Colonic mucosa (tissue), 4 donors: ENCODE measurements at regions not wholly inside any gene's neighbourhood (a gene's known extent, or its start where the extent isn't known, plus 50 kb on each side); places are given as distances from the start of the nearest gene placed in this dataset.

Experiments
- DNase-seq: peaks from one replicate; pipeline ENCODE4 v3.0.0-alpha.2; 2020
- H3K27ac ChIP-seq: fragments of 200-600 bp; one replicate; pipeline ENCODE4 v1.8.0; 2021
- H3K27me3 ChIP-seq: fragments of 200-600 bp; one replicate; pipeline ENCODE4 v1.8.0; 2021
- H3K36me3 ChIP-seq: fragments of 200-600 bp; one replicate; pipeline ENCODE4 v1.8.0; 2021
- H3K4me1 ChIP-seq: fragments of 200-600 bp; one replicate; pipeline ENCODE4 v1.8.0; 2021; ENCODE audit warnings: mild to moderate bottlenecking
- H3K4me3 ChIP-seq: fragments of 200-600 bp; one replicate; pipeline ENCODE4 v1.8.0; 2021
- H3K9ac ChIP-seq, 2 donors: one replicate each; pipeline ENCODE4 v1.7.0; 2013; ENCODE audit warnings: control low read depth in 2 of 2, low read depth in 2 of 2, low read length in 2 of 2
- H3K9me3 ChIP-seq: fragments of 200-600 bp; one replicate; pipeline ENCODE4 v1.8.0; 2021
- intact Hi-C: fragments of 100-400 bp; cut with DNase I; formaldehyde crosslinking; loops from one replicate; pipeline ENCODE4 v1.14.1; 2022
- TF ChIP-seq, protein P1 (sequence below): fragments of 200-600 bp; IDR thresholded peaks from one replicate; pipeline ENCODE4 v1.8.0; 2022; ENCODE audit warnings: antibody characterized with exemption, mild to moderate bottlenecking
- donor health status: healthy.
- donor health status: DM: no; HTN: no; CAD: no.
- donor health status: DM: no; HTN: no; CAD: no.

DNA sequence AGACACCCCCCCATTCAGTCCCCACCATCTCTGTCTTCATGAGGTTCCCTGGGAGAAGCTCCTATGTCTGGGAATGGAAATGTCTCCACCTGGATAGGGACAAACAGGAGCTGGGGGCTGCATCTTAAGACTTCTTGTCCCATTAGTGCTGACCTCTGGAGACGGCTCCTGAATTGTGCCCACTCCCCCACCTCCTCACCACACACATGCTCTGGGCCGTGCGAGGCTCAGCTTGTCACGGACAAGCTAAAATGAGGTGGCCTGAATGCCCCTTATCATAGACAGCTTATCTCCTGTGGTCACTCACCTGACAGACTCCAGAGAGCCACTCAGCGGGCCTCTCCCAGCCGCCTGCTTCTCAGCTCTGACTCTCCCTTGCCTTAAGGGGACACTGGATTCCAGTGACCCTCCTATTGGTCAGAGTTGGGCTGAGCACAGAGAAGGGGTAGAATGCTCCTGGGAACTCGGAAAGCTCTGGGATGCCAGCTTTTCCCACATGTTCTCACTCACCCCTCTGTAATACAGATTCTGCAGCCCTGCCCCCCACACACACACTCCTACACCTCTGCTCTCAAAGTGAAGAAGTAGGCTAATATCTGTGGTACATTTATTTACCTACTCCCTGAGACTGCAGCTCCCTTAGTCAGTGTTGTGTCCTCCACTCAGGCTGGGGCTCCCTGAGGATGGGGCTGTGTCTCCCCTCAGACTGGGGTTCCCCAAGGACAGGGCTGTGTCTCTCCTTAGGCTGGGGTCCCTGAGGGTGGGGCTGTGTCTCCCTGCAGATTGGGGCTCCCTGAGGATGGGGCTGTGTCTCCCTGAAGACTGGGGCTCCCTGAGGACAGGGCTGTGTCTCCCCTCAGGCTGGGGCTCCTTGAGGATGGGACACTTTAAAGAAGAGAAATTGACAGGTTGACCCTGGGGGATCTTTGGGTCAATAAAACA, 167.5 kb downstream of the VEGFA start:
- Histone ChIP-seq H3K27ac (no peak overlapping the region), H3K4me3 (no peak overlapping the region), H3K27me3 (no peaks in the 10 kb centered on the region), H3K36me3 (no peaks in the 10 kb centered on the region), H3K4me1 (no peaks in the 10 kb centered on the region), H3K9me3 (no peaks in the 10 kb centered on the region), H3K9ac (no peak overlapping the region)
- TF ChIP-seq, protein P1, sequence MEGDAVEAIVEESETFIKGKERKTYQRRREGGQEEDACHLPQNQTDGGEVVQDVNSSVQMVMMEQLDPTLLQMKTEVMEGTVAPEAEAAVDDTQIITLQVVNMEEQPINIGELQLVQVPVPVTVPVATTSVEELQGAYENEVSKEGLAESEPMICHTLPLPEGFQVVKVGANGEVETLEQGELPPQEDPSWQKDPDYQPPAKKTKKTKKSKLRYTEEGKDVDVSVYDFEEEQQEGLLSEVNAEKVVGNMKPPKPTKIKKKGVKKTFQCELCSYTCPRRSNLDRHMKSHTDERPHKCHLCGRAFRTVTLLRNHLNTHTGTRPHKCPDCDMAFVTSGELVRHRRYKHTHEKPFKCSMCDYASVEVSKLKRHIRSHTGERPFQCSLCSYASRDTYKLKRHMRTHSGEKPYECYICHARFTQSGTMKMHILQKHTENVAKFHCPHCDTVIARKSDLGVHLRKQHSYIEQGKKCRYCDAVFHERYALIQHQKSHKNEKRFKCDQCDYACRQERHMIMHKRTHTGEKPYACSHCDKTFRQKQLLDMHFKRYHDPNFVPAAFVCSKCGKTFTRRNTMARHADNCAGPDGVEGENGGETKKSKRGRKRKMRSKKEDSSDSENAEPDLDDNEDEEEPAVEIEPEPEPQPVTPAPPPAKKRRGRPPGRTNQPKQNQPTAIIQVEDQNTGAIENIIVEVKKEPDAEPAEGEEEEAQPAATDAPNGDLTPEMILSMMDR, result no peak
- intact Hi-C loops, result loop anchor here (10.0 kb wide), 1 partner anchor 273 kb away; no protein-coding TSS in a partner anchor
- no peak for DNase-seq

DNA sequence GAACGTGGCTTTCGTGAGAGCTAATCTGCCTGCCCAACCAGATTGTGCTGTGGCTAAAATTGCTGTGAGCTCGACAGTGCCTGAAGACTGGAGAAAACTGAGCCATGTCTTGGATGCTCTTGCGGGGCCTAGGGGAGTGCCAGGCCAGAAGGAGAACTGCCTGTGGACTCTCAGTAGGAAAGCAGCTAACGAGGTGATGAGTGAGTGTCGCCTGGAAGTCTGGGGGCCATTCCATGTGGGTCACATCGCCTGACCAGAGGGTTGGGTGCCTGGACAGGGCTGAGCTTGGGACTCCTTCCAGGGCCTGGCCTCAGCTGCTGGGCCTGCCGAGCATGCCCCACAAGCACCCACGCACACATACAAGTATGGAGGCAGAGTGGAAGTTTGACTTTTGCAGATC, 166.5 kb downstream of the VEGFA start:
- TF ChIP-seq, protein P1, result no peak
- H3K27ac ChIP-seq, result no peak overlapping the region
- intact Hi-C loops, result loop anchor here (10.0 kb wide), 1 partner anchor 272 kb away; no protein-coding TSS in a partner anchor
- H3K4me3 ChIP-seq, result no peak overlapping the region
- no peaks in the 10 kb centered on the region for H3K27me3 ChIP-seq
- no peak for DNase-seq
- no peaks in the 10 kb centered on the region for H3K9me3 ChIP-seq
- H3K36me3 ChIP-seq, result no peaks in the 10 kb centered on the region
- H3K4me1 ChIP-seq, result no peaks in the 10 kb centered on the region
- no peak overlapping the region for H3K9ac ChIP-seq

DNA sequence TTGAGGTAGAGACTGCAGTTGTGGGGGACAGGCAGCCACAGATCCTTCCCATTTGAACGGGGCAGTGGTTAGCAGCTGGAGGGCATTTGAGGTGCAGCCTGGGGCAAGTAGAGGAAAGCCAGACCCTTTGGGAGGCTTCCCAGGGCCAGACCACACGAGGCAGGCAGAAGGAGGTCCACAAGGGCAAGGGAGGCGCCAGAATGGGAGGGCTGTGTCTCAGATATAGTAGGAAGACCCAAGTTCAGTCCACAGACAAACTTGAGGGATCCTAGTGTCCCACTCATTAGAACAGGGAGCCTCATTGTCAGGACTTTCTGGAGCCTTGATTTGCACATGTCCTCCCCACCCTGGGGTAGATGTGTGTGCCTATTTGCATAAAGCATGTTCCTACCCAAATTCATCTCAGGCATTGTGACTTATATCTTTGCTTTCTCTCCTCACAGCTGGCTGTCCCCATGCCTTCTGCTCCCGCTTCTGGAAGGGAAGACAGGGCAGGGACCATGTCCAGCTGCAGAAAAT, 166.0 kb downstream of the VEGFA start:
- no peaks in the 10 kb centered on the region for H3K27me3 ChIP-seq
- no peaks in the 10 kb centered on the region for H3K9me3 ChIP-seq
- H3K9ac ChIP-seq, result no peak overlapping the region
- H3K4me3 ChIP-seq, result no peak overlapping the region
- H3K27ac ChIP-seq, result no peak overlapping the region
- no peaks in the 10 kb centered on the region for H3K36me3 ChIP-seq
- TF ChIP-seq, protein P1, result no peak
- no peak for DNase-seq
- intact Hi-C loops, result loop anchor here (10.0 kb wide), 1 partner anchor 271 kb away; no protein-coding TSS in a partner anchor
- H3K4me1 ChIP-seq, result no peaks in the 10 kb centered on the region

DNA sequence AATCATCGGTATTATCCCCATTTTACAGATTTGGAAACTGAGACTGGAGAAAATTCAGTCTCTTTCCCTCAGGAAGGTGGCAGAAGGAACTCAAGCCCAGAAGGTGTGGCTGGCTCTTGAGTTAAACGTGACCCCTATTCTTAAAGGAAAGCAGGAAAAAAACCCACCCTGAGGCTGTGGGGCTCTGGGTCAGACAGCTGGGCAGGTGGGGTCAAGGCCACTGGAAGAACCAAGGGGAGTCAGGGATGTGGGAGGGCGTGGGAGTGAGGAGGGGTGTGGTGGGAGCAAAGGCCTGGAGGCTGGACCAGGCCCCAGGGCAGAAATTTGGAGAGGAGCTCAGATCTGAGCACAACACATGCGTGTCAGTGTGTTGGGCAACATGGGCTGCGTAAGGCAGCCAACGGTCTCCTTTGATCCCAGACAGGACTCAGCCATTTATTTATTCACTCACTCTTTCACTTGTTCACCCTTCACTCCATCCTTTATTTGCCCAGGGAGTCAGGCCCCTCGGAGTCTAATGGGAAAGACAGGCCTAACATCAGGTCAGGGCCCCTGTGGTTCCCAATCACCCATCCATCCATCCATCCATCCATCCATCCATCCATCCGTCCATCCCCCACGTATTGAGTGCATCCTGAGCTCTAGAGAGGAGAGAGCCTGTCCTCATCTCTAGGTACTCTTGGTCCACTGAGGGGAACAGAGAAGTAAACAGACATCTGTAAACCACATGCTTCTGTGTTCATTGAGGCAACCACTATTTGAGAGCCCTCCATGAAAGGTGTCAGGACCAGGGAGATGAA, 165.0 kb downstream of the VEGFA start:
- DNase-seq, result no peak

More for the DNA sequence above, 165.0 kb downstream of the VEGFA start:
- H3K36me3 ChIP-seq, result no peaks in the 10 kb centered on the region
- H3K27me3 ChIP-seq, result no peaks in the 10 kb centered on the region
- H3K4me1 ChIP-seq, result no peaks in the 10 kb centered on the region
- H3K27ac ChIP-seq, result no peak overlapping the region
- intact Hi-C loops, result loop anchor here (10.0 kb wide), 1 partner anchor 270 kb away; no protein-coding TSS in a partner anchor
- no peak overlapping the region for H3K4me3 ChIP-seq
- no peaks in the 10 kb centered on the region for H3K9me3 ChIP-seq
- no peak overlapping the region for H3K9ac ChIP-seq
- TF ChIP-seq, protein P1, result no peak
